Lung (tissue), 11 donors: ENCODE measurements at regions not wholly inside any gene's neighbourhood (a gene's known extent, or its start where the extent isn't known, plus 50 kb on each side); places are given as distances from the start of the nearest gene placed in this dataset.

Source experiments
- ATAC-seq: fragments of 200-7000 bp; cut with Tn5 transposase; one replicate; pipeline ENCODE4 v1.9.1; 2020; ENCODE audit warnings: moderate number of reproducible peaks; ENCODE audit not compliant: insufficient read depth, low FRiP score
- DNase-seq, 3 donors: peaks; one replicate each; pipeline ENCODE4 v3.0.0-alpha.2; 2013 to 2017
- H3K27ac ChIP-seq, 2 donors: one replicate each; pipeline ENCODE4 v1.5.1; 2013; ENCODE audit warnings: mild to moderate bottlenecking in 2 of 2, moderate library complexity in 2 of 2, control low read depth in 1 of 2, inconsistent platforms in 1 of 2, low read depth in 1 of 2, low read length in 1 of 2
- H3K27me3 ChIP-seq, 3 donors: one replicate each; pipeline ENCODE4 v1.5.1; 2013; ENCODE audit warnings: low read length in 2 of 3; ENCODE audit not compliant: control insufficient read depth in 3 of 3, insufficient read depth in 3 of 3
- H3K36me3 ChIP-seq, 4 donors: one replicate each; pipeline ENCODE4 v1.5.1; 2013; ENCODE audit warnings: low read length in 4 of 4, mild to moderate bottlenecking in 1 of 4, moderate library complexity in 1 of 4; ENCODE audit not compliant: control insufficient read depth in 4 of 4, insufficient read depth in 4 of 4
- H3K4me1 ChIP-seq, 5 donors: one replicate each; pipeline ENCODE4 v1.5.1; 2013; ENCODE audit warnings: low read length in 5 of 5, mild to moderate bottlenecking in 2 of 5, moderate library complexity in 1 of 5; ENCODE audit not compliant: control insufficient read depth in 5 of 5, insufficient read depth in 5 of 5
- H3K4me3 ChIP-seq: one replicate; pipeline ENCODE4 v1.5.1; 2013; ENCODE audit warnings: mild to moderate bottlenecking, control low read depth, moderate library complexity
- H3K9ac ChIP-seq, 2 donors: one replicate each; pipeline ENCODE4 v1.5.1; 2013; ENCODE audit warnings: low read length in 2 of 2, control low read depth in 1 of 2; ENCODE audit not compliant: insufficient read depth in 1 of 2
- H3K9me3 ChIP-seq, 4 donors: one replicate each; pipeline ENCODE4 v1.5.1; 2013; ENCODE audit warnings: low read length in 3 of 4, mild to moderate bottlenecking in 1 of 4, moderate library complexity in 1 of 4; ENCODE audit not compliant: control insufficient read depth in 4 of 4, insufficient read depth in 3 of 4
- WGBS, 2 donors: extraction: QIAGEN DNeasy Blood & Tissue Kit; methylation state at CpG; one replicate each; pipeline ENCODE4 v1.1.7; 2013; 5-methylcytosine and 5-hydroxymethylcytosine counted together
- TF ChIP-seq, protein P1 (sequence below): IDR thresholded peaks from 2 replicates; pipeline ENCODE4 v1.5.1; 2012; ENCODE audit warnings: mild to moderate bottlenecking; ENCODE audit errors: control extremely low read depth, extremely low read depth
- donor health status: control.
- donor health status: control.
- donor health status: Bipolar disorder and iron deficiency.
- donor health status: healthy.
- donor health status: DM: yes; HTN: yes; CAD: no.

DNA sequence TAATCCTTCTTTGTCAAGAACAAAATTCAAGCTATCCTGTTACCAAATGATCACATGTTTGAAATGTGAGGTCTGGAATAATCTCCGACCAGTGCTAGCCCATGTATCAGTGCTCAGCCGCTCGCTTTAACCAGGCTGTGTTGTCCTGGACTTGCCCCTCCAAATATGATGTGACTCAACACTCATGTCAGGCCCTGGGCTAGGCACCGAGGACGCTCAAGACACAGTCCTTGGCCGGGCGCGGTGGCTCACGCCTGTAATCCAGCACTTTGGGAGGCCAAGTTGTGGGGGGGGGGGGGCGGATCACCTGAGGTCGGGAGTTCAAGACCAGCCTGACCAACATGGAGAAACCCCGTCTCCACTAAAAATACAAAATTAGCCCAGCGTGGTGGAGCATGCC is 54.1 kb upstream of the WNT7B start:
- 93 to 94% methylated on average over 13 of the region's 13 CpGs for WGBS, 2 donors
- TF ChIP-seq, protein P1, sequence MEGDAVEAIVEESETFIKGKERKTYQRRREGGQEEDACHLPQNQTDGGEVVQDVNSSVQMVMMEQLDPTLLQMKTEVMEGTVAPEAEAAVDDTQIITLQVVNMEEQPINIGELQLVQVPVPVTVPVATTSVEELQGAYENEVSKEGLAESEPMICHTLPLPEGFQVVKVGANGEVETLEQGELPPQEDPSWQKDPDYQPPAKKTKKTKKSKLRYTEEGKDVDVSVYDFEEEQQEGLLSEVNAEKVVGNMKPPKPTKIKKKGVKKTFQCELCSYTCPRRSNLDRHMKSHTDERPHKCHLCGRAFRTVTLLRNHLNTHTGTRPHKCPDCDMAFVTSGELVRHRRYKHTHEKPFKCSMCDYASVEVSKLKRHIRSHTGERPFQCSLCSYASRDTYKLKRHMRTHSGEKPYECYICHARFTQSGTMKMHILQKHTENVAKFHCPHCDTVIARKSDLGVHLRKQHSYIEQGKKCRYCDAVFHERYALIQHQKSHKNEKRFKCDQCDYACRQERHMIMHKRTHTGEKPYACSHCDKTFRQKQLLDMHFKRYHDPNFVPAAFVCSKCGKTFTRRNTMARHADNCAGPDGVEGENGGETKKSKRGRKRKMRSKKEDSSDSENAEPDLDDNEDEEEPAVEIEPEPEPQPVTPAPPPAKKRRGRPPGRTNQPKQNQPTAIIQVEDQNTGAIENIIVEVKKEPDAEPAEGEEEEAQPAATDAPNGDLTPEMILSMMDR, result no peak
- no peak overlapping the region for H3K27ac ChIP-seq
- H3K27me3 ChIP-seq, result peaks cover 0 to 3% (median 0%) of the 10 kb centered on the region in 3 donors
- no peaks in the 10 kb centered on the region for H3K9me3 ChIP-seq
- no peak overlapping the region for H3K9ac ChIP-seq
- peaks cover 0 to 14% (median 6%) of the 10 kb centered on the region in 5 donors for H3K4me1 ChIP-seq
- no peaks in the 10 kb centered on the region for H3K36me3 ChIP-seq
- no peak overlapping the region for H3K4me3 ChIP-seq
- ATAC-seq, result no peak
- no peak for DNase-seq

DNA sequence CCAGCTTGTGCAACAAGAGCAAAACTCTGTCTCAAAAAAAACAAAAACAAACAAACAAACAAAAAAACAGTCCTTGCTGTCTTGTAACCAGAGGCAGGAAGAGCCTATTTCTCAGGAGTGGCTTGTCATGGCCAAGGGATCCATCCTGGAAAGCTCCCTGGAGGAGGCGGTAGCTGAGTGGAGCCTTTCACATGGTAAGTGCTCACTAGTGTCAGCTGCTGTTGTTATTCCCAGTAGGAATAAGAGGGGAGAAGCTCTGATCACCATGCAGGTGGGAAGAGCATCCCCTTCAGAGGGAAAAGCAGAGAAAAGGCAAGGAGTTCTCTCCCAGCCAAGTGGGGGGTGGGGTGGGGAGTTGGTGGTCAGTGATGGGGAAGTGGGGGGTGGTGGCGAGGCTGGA is 54.6 kb upstream of the WNT7B start:
- ATAC-seq (no peak), DNase-seq (no peak)
- peaks cover 0 to 1% (median 0%) of the 10 kb centered on the region in 3 donors for H3K27me3 ChIP-seq
- H3K9ac ChIP-seq, result no peak overlapping the region
- no peaks in the 10 kb centered on the region for H3K9me3 ChIP-seq
- no peak overlapping the region for H3K4me3 ChIP-seq
- 78 to 92% methylated on average over 2 of the region's 2 CpGs for WGBS, 2 donors
- H3K27ac ChIP-seq, result no peak overlapping the region
- peaks cover 0 to 18% (median 8%) of the 10 kb centered on the region in 5 donors for H3K4me1 ChIP-seq
- TF ChIP-seq, protein P1, result no peak
- H3K36me3 ChIP-seq, result no peaks in the 10 kb centered on the region

DNA sequence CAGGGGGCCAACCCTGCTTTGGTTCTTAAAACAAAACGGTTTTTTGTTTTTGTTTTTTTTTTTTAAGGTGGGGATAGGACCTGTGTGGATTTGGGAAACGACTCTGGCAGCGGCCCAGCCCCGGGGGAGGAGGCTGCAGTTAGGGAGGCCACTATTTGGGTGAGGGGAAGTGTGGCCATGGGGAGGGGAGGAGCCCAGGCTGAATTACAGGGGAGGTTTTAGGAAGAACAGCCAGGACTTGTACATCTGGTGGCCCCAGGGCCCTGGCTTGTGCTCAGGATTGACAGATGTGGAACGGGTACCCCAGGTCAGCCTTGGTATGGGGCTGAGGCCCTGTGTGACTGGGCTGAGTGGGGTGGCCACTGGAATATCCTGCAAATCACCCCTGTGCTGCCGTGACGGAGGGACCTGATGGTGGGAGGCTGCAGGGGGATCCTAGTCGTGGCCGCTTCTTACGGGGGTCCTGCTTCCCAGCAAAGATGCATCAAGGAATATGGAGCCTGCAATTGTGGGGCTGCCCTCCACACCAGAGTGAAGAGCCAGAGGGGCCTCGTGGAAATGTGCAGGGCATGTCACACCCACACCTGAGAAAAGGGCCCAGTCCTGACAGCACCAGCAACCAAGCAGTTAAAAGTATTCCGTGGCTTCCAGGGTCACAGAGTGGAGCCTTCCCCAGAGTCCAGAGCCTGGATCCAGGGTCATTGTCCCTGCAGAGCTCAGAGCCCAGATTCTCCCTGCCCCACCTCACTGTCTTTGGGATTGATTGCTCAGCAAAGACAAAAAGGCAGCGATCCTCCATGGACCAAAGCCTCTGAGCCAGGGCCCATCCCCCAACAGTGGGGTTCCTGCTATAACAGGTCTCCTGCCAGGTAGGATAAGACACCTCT is 55.2 kb upstream of the WNT7B start:
- H3K27ac ChIP-seq, result no peak overlapping the region
- H3K9ac ChIP-seq, result no peak overlapping the region
- H3K9me3 ChIP-seq, result no peaks in the 10 kb centered on the region
- ATAC-seq (no peak), DNase-seq (no peak)
- H3K4me1 ChIP-seq, result peaks cover 0 to 19% (median 7%) of the 10 kb centered on the region in 5 donors
- H3K4me3 ChIP-seq, result no peak overlapping the region
- no peaks in the 10 kb centered on the region for H3K36me3 ChIP-seq
- H3K27me3 ChIP-seq, result no peaks in the 10 kb centered on the region
- WGBS, 2 donors, result 69 to 75% methylated on average over 13 of the region's 13 CpGs
- TF ChIP-seq, protein P1, result no peak
